KMS-11 (cell line): ENCODE measurements at regions not wholly inside any gene's neighbourhood (a gene's known extent, or its start where the extent isn't known, plus 50 kb on each side); places are given as distances from the start of the nearest gene placed in this dataset.
"Not testable (repeated sequence)": the region's sequence is repeated elsewhere in the genome, so short reads cannot be mapped to it uniquely, and the experiment has no call there.

Experiments used
- H2AFZ ChIP-seq: fragments of 200-600 bp; sonication (generic); 2 replicates; pipeline ENCODE4 v1.6.1; 2016; ENCODE audit warnings: antibody characterized with exemption, mixed run types, low read depth
- H3K27ac ChIP-seq: fragments of 200-600 bp; sonication (generic); 2 replicates; pipeline ENCODE4 v1.6.1; 2016; ENCODE audit warnings: mild to moderate bottlenecking, mixed run types
- H3K27me3 ChIP-seq: fragments of 200-600 bp; sonication (generic); 2 replicates; pipeline ENCODE4 v1.6.1; 2017; ENCODE audit warnings: mild to moderate bottlenecking, low read depth, mixed run types, moderate library complexity; ENCODE audit not compliant: insufficient read depth
- H3K36me3 ChIP-seq: fragments of 200-600 bp; sonication (generic); 2 replicates; pipeline ENCODE4 v1.6.1; 2017; ENCODE audit warnings: mild to moderate bottlenecking, mixed run types; ENCODE audit not compliant: insufficient read depth
- H3K4me1 ChIP-seq: fragments of 200-600 bp; sonication (generic); 2 replicates; pipeline ENCODE4 v1.6.1; 2016; ENCODE audit warnings: mild to moderate bottlenecking, low read depth, mixed run types; ENCODE audit not compliant: poor library complexity, severe bottlenecking
- H3K4me2 ChIP-seq: fragments of 200-600 bp; sonication (generic); 2 replicates; pipeline ENCODE4 v1.7.0; 2016; ENCODE audit warnings: mild to moderate bottlenecking, mixed run types
- H3K4me3 ChIP-seq: fragments of 200-600 bp; sonication (generic); IDR thresholded peaks from 2 replicates; pipeline ENCODE4 v1.6.1; 2017; ENCODE audit warnings: low read depth, low read length, mixed read lengths; ENCODE audit not compliant: insufficient read depth
- H3K79me2 ChIP-seq: fragments of 200-600 bp; sonication (generic); 2 replicates; pipeline ENCODE4 v1.6.1; 2016; ENCODE audit warnings: low read depth, mixed run types; ENCODE audit not compliant: insufficient read depth
- H3K9ac ChIP-seq: fragments of 200-600 bp; sonication (generic); 2 replicates; pipeline ENCODE4 v1.6.1; 2016; ENCODE audit warnings: mild to moderate bottlenecking, mixed run types
- H4K20me1 ChIP-seq: fragments of 200-600 bp; sonication (generic); 2 replicates; pipeline ENCODE4 v1.6.1; 2016; ENCODE audit warnings: mild to moderate bottlenecking, mixed run types; ENCODE audit not compliant: insufficient read depth
- CTCF ChIP-seq: fragments of 200-600 bp; sonication (generic); conservative IDR thresholded peaks from 2 replicates; pipeline ENCODE4 v1.6.1; 2017; ENCODE audit warnings: low read depth, mild to moderate bottlenecking, antibody characterized with exemption, low read length, moderate library complexity, mixed read lengths

- no peak for TF ChIP-seq CTCF
- Histone ChIP-seq H4K20me1 (no peaks in the 10 kb centered on the region), H3K79me2 (no peaks in the 10 kb centered on the region), H3K4me1 (peaks cover 3% of the 10 kb centered on the region), H3K27ac (no peak overlapping the region), H3K27me3 (no peaks in the 10 kb centered on the region), H3K9ac (no peak overlapping the region), H3K36me3 (no peaks in the 10 kb centered on the region), H3K4me3 (no peak overlapping the region), H2AFZ (no peak overlapping the region), H3K4me2 (no peak overlapping the region)
Observed at GRCh38 chr9:95572381-95573151, 55.8 kb upstream of the PTCH1 start.

- no peak overlapping the region for H2AFZ ChIP-seq
- no peak for TF ChIP-seq CTCF
- no peaks in the 10 kb centered on the region for H4K20me1 ChIP-seq
- H3K36me3 ChIP-seq = no peaks in the 10 kb centered on the region
- peaks cover 3% of the 10 kb centered on the region for H3K4me1 ChIP-seq
- H3K79me2 ChIP-seq = no peaks in the 10 kb centered on the region
- H3K4me2 ChIP-seq = no peak overlapping the region
- H3K4me3 ChIP-seq = no peak overlapping the region
- H3K27me3 ChIP-seq = no peaks in the 10 kb centered on the region
- H3K9ac ChIP-seq = no peak overlapping the region
- no peak overlapping the region for H3K27ac ChIP-seq
Observed at GRCh38 chr9:95570646-95571045, 53.9 kb upstream of the PTCH1 start.

- H3K27ac ChIP-seq = no peak overlapping the region
- no peak for TF ChIP-seq CTCF
- H3K79me2 ChIP-seq = no peaks in the 10 kb centered on the region
- no peaks in the 10 kb centered on the region for H3K27me3 ChIP-seq
- H4K20me1 ChIP-seq = no peaks in the 10 kb centered on the region
- no peak overlapping the region for H3K9ac ChIP-seq
- no peaks in the 10 kb centered on the region for H3K36me3 ChIP-seq
- no peak overlapping the region for H3K4me2 ChIP-seq
- H2AFZ ChIP-seq = no peak overlapping the region
- no peak overlapping the region for H3K4me3 ChIP-seq
- peaks cover 3% of the 10 kb centered on the region for H3K4me1 ChIP-seq
Observed at GRCh38 chr9:95570150-95570549, 53.4 kb upstream of the PTCH1 start.

- not testable (repeated sequence) for H3K4me3 ChIP-seq, H3K27ac ChIP-seq, H2AFZ ChIP-seq, H4K20me1 ChIP-seq, H3K27me3 ChIP-seq, H3K36me3 ChIP-seq, H3K4me1 ChIP-seq, H3K9ac ChIP-seq, H3K79me2 ChIP-seq, H3K4me2 ChIP-seq
Observed at GRCh38 chr9:95568735-95569134, 52.0 kb upstream of the PTCH1 start.
